Neuron (in vitro differentiated cells): ENCODE measurements at regions not wholly inside any gene's neighbourhood (a gene's known extent, or its start where the extent isn't known, plus 50 kb on each side); places are given as distances from the start of the nearest gene placed in this dataset.
"Not testable (repeated sequence)": the region's sequence is repeated elsewhere in the genome, so short reads cannot be mapped to it uniquely, and the experiment has no call there.

Experiments used
- H2AFZ ChIP-seq: one replicate; pipeline ENCODE4 v1.6.1; 2013; ENCODE audit warnings: low read depth, mild to moderate bottlenecking, inconsistent platforms, low read length, moderate library complexity
- H3K27me3 ChIP-seq: one replicate; pipeline ENCODE4 v1.6.1; 2013; ENCODE audit warnings: low read length; ENCODE audit not compliant: insufficient read depth
- H3K36me3 ChIP-seq: one replicate; pipeline ENCODE4 v1.6.1; 2013; ENCODE audit warnings: low read length; ENCODE audit not compliant: insufficient read depth
- H3K4me1 ChIP-seq: one replicate; pipeline ENCODE4 v1.6.1; 2013; ENCODE audit warnings: low read length; ENCODE audit not compliant: insufficient read depth
- H3K4me3 ChIP-seq: 2 replicates; pipeline ENCODE4 v1.5.1; 2013; ENCODE audit warnings: mild to moderate bottlenecking, low read length, moderate library complexity
- H3K9me3 ChIP-seq: one replicate; pipeline ENCODE4 v1.6.1; 2013; ENCODE audit warnings: low read length

- Histone ChIP-seq H3K4me1 (no peaks in the 10 kb centered on the region), H3K36me3 (no peaks in the 10 kb centered on the region), H3K4me3 (no peak overlapping the region), H3K27me3 (no peaks in the 10 kb centered on the region), H3K9me3 (no peaks in the 10 kb centered on the region), H2AFZ (no peak overlapping the region)
These were observed 1076.1 kb upstream of the TMEFF2 start for GRCh38 chr2:193270816-193271215.

- no peak overlapping the region for H2AFZ ChIP-seq
- H3K4me1 ChIP-seq: no peaks in the 10 kb centered on the region
- no peak overlapping the region for H3K4me3 ChIP-seq
- H3K36me3 ChIP-seq: no peaks in the 10 kb centered on the region
- no peaks in the 10 kb centered on the region for H3K27me3 ChIP-seq
- H3K9me3 ChIP-seq: no peaks in the 10 kb centered on the region
These were observed 1072.8 kb upstream of the TMEFF2 start for GRCh38 chr2:193267496-193268002.

GRCh38 chr2:193253014-193253530, 1058.3 kb upstream of the TMEFF2 start:
- Histone ChIP-seq H2AFZ (no peak overlapping the region), H3K4me3 (no peak overlapping the region), H3K4me1 (peaks cover 4% of the 10 kb centered on the region), H3K9me3 (no peaks in the 10 kb centered on the region), H3K27me3 (no peaks in the 10 kb centered on the region), H3K36me3 (no peaks in the 10 kb centered on the region)

- Histone ChIP-seq H3K36me3 (no peaks in the 10 kb centered on the region), H3K4me3 (no peak overlapping the region), H2AFZ (no peak overlapping the region), H3K9me3 (no peaks in the 10 kb centered on the region), H3K4me1 (no peaks in the 10 kb centered on the region), H3K27me3 (no peaks in the 10 kb centered on the region)
These were observed 1057.2 kb upstream of the TMEFF2 start for GRCh38 chr2:193251909-193252308.

GRCh38 chr2:193250389-193250788, 1055.7 kb upstream of the TMEFF2 start:
- H3K36me3 ChIP-seq: no peaks in the 10 kb centered on the region
- H3K4me1 ChIP-seq: no peaks in the 10 kb centered on the region
- no peak overlapping the region for H2AFZ ChIP-seq
- no peak overlapping the region for H3K4me3 ChIP-seq
- no peaks in the 10 kb centered on the region for H3K27me3 ChIP-seq
- no peaks in the 10 kb centered on the region for H3K9me3 ChIP-seq

GRCh38 chr2:193240752-193241151, 1046.0 kb upstream of the TMEFF2 start:
- no peak overlapping the region for H2AFZ ChIP-seq

GRCh38 chr2:193231634-193232033, 1036.9 kb upstream of the TMEFF2 start:
- H3K36me3 ChIP-seq: no peaks in the 10 kb centered on the region
- no peaks in the 10 kb centered on the region for H3K9me3 ChIP-seq
- no peak overlapping the region for H2AFZ ChIP-seq

More at GRCh38 chr2:193240752-193241151, 1046.0 kb upstream of the TMEFF2 start:
- Histone ChIP-seq H3K4me3 (no peak overlapping the region), H3K27me3 (no peaks in the 10 kb centered on the region), H3K9me3 (no peaks in the 10 kb centered on the region), H3K36me3 (no peaks in the 10 kb centered on the region), H3K4me1 (no peaks in the 10 kb centered on the region)

GRCh38 chr2:193228276-193228675, 1033.5 kb upstream of the TMEFF2 start:
- Histone ChIP-seq H3K4me1 (no peaks in the 10 kb centered on the region), H3K9me3 (no peaks in the 10 kb centered on the region), H2AFZ (no peak overlapping the region), H3K36me3 (no peaks in the 10 kb centered on the region), H3K27me3 (no peaks in the 10 kb centered on the region), H3K4me3 (no peak overlapping the region)

More at GRCh38 chr2:193231634-193232033, 1036.9 kb upstream of the TMEFF2 start:
- no peaks in the 10 kb centered on the region for H3K4me1 ChIP-seq
- no peaks in the 10 kb centered on the region for H3K27me3 ChIP-seq
- H3K4me3 ChIP-seq: no peak overlapping the region

- Histone ChIP-seq H3K9me3 (no peaks in the 10 kb centered on the region), H3K27me3 (no peaks in the 10 kb centered on the region), H3K4me1 (no peaks in the 10 kb centered on the region), H3K36me3 (no peaks in the 10 kb centered on the region), H3K4me3 (no peak overlapping the region), H2AFZ (no peak overlapping the region)
These were observed 1027.7 kb upstream of the TMEFF2 start for GRCh38 chr2:193222454-193222853.

- Histone ChIP-seq H3K36me3 (no peaks in the 10 kb centered on the region), H2AFZ (no peak overlapping the region), H3K4me1 (no peaks in the 10 kb centered on the region), H3K9me3 (no peaks in the 10 kb centered on the region), H3K27me3 (no peaks in the 10 kb centered on the region), H3K4me3 (no peak overlapping the region)
These were observed 1024.7 kb upstream of the TMEFF2 start for GRCh38 chr2:193219413-193219812.

- no peak overlapping the region for H2AFZ ChIP-seq
- H3K27me3 ChIP-seq: no peaks in the 10 kb centered on the region
These were observed 1006.9 kb upstream of the TMEFF2 start for GRCh38 chr2:193201583-193201982.

GRCh38 chr2:193199322-193199721, 1004.6 kb upstream of the TMEFF2 start:
- Histone ChIP-seq H3K27me3 (no peaks in the 10 kb centered on the region), H3K4me3 (no peak overlapping the region), H3K4me1 (no peaks in the 10 kb centered on the region), H3K36me3 (no peaks in the 10 kb centered on the region), H2AFZ (no peak overlapping the region), H3K9me3 (no peaks in the 10 kb centered on the region)

More at GRCh38 chr2:193201583-193201982, 1006.9 kb upstream of the TMEFF2 start:
- Histone ChIP-seq H3K4me1 (no peaks in the 10 kb centered on the region), H3K36me3 (no peaks in the 10 kb centered on the region), H3K9me3 (no peaks in the 10 kb centered on the region), H3K4me3 (no peak overlapping the region)

GRCh38 chr2:193187816-193188215, 993.1 kb upstream of the TMEFF2 start:
- Histone ChIP-seq H3K9me3 (no peaks in the 10 kb centered on the region), H3K4me3 (no peak overlapping the region), H3K4me1 (no peaks in the 10 kb centered on the region), H3K27me3 (no peaks in the 10 kb centered on the region), H3K36me3 (no peaks in the 10 kb centered on the region), H2AFZ (no peak overlapping the region)

GRCh38 chr2:193170981-193171380, 976.2 kb upstream of the TMEFF2 start:
- not testable (repeated sequence) for H2AFZ ChIP-seq, H3K4me1 ChIP-seq, H3K9me3 ChIP-seq, H3K27me3 ChIP-seq, H3K36me3 ChIP-seq
- H3K4me3 ChIP-seq: peak overlapping the region; percentile 60
